ENCODE measurements at regions not wholly inside any gene's neighbourhood (a gene's known extent, or its start where the extent isn't known, plus 50 kb on each side); places are given as distances from the start of the nearest gene placed in this dataset.

- TF ChIP-seq MXI1 (IDR thresholded peaks at IDR 0.05; ENCODE audit: low read depth, low read length) (no peak), TEAD4 (IDR thresholded peaks at IDR 0.05; ENCODE audit: borderline replicate concordance, insufficient read depth) (no peak), EP300 (IDR thresholded peaks at IDR 0.05; ENCODE audit: borderline replicate concordance in 1 of 2, low read depth in 1 of 2, low read length in 1 of 2) (no peak), CTCF (IDR thresholded peaks at IDR 0.05) (no peak)
Measured at GRCh38 chr11:116173941-116174911, 598.6 kb downstream of the BUD13 start (continued).

GRCh38 chr11:116173506-116173905 is 599.3 kb downstream of the BUD13 start:
- DNase-seq: no peak
- peaks cover 0 to 33% of the 10 kb centered on the region in 2 experiments; a peak in 1 of 4 replicates for H3K4me1 ChIP-seq (ENCODE audit: control insufficient read depth in 1 of 2, insufficient read depth in 2 of 2, low read depth in 1 of 2, low read length in 1 of 2)
- H2AFZ ChIP-seq (ENCODE audit: low read depth): no peak overlapping the region
- H3K36me3 ChIP-seq (replicated peaks in 1 of 2; ENCODE audit: control insufficient read depth in 1 of 2, insufficient read depth in 2 of 2, low read length in 1 of 2): no peaks in the 10 kb centered on the region
- no peaks in the 10 kb centered on the region for H4K20me1 ChIP-seq (ENCODE audit: insufficient read depth)
- H3K79me2 ChIP-seq (ENCODE audit: insufficient read depth): no peaks in the 10 kb centered on the region
- no peak overlapping the region for H3K9ac ChIP-seq
- no peak overlapping the region for H3K4me3 ChIP-seq (ENCODE audit: low read depth in 2 of 2, low read length in 1 of 2)
- ChIA-PET CTCF (interaction anchor here (0.9 to 1.0 kb wide), 2 partner anchors 35 to 1442 kb away, joined by 3 read pairs; no protein-coding TSS in a partner anchor), POLR2A (no interaction called here)
- no peak overlapping the region for H3K4me2 ChIP-seq
- WGBS (ENCODE audit: low lambda C conversion rate): 61% methylated on average over 4 of the region's 4 CpGs
- H3F3A ChIP-seq (replicated peaks; ENCODE audit: insufficient read depth): no peaks in the 10 kb centered on the region
- no peaks in the 10 kb centered on the region for H3K27me3 ChIP-seq (ENCODE audit: insufficient read depth)
- H3K9me2 ChIP-seq: no peaks in the 10 kb centered on the region
- TF ChIP-seq RCOR1 (IDR thresholded peaks at IDR 0.05; ENCODE audit: low read length): no peak
- TF ChIP-seq CHD2 (IDR thresholded peaks at IDR 0.05; ENCODE audit: low read length, partially characterized antibody): no peak
- TF ChIP-seq EP300 (IDR thresholded peaks at IDR 0.05; ENCODE audit: borderline replicate concordance in 1 of 2, low read depth in 1 of 2, low read length in 1 of 2): no peak
- TF ChIP-seq TCF12 (IDR thresholded peaks at IDR 0.05): no peak
- no peaks in the 10 kb centered on the region for H3K9me3 ChIP-seq
- H3K27ac ChIP-seq (ENCODE audit: low read depth in 2 of 2, low read length in 1 of 2): no peak overlapping the region

- Histone ChIP-seq H3K36me3 (replicated peaks in 1 of 2; ENCODE audit: control insufficient read depth in 1 of 2, insufficient read depth in 2 of 2, low read length in 1 of 2) (no peaks in the 10 kb centered on the region), H3K4me2 (no peak overlapping the region), H4K20me1 (ENCODE audit: insufficient read depth) (no peaks in the 10 kb centered on the region), H3K9ac (no peak overlapping the region), H3K79me2 (ENCODE audit: insufficient read depth) (no peaks in the 10 kb centered on the region), H3K4me1 (ENCODE audit: control insufficient read depth in 1 of 2, insufficient read depth in 2 of 2, low read depth in 1 of 2, low read length in 1 of 2) (peaks cover 0 to 32% of the 10 kb centered on the region in 2 experiments; a peak in 1 of 4 replicates), H3K9me2 (no peaks in the 10 kb centered on the region), H2AFZ (ENCODE audit: low read depth) (no peak overlapping the region), H3K27ac (ENCODE audit: low read depth in 2 of 2, low read length in 1 of 2) (no peak overlapping the region), H3K27me3 (ENCODE audit: insufficient read depth) (no peaks in the 10 kb centered on the region), H3F3A (replicated peaks; ENCODE audit: insufficient read depth) (no peaks in the 10 kb centered on the region), H3K4me3 (ENCODE audit: low read depth in 2 of 2, low read length in 1 of 2) (no peak overlapping the region), H3K9me3 (no peaks in the 10 kb centered on the region)
- ChIA-PET POLR2A (no interaction called here), CTCF (interaction anchor here (0.9 kb wide), 1 partner anchor 36 kb away, joined by 3 read pairs; no protein-coding TSS in a partner anchor)
- 38% methylated on average over 2 of the region's 2 CpGs for WGBS (ENCODE audit: low lambda C conversion rate)
- DNase-seq: no peak
- no peak for TF ChIP-seq FOSL2 (IDR thresholded peaks at IDR 0.05; ENCODE audit: borderline replicate concordance, low read depth)
- no peak for TF ChIP-seq REST (IDR thresholded peaks at IDR 0.05; ENCODE audit: low read depth, low read length)
- TF ChIP-seq RAD21 (IDR thresholded peaks at IDR 0.05; ENCODE audit: low read length): no peak
- no peak for TF ChIP-seq EP300 (IDR thresholded peaks at IDR 0.05; ENCODE audit: borderline replicate concordance in 1 of 2, low read depth in 1 of 2, low read length in 1 of 2)
- TF ChIP-seq TCF12 (IDR thresholded peaks at IDR 0.05): no peak
- TF ChIP-seq RFX5 (IDR thresholded peaks at IDR 0.05; ENCODE audit: low read length): no peak
- no peak for TF ChIP-seq EZH2phosphoT487 (IDR thresholded peaks at IDR 0.05; ENCODE audit: borderline replicate concordance, low read depth)
- TF ChIP-seq SIN3A (IDR thresholded peaks at IDR 0.05; ENCODE audit: borderline replicate concordance, low read depth, low read length): no peak
Measured at GRCh38 chr11:116172851-116173250, 599.9 kb downstream of the BUD13 start.

Measured in SK-N-SH (cell line).